ENCODE measurements at regions not wholly inside any gene's neighbourhood (a gene's known extent, or its start where the extent isn't known, plus 50 kb on each side); places are given as distances from the start of the nearest gene placed in this dataset.
"Not testable (repeated sequence)": the region's sequence is repeated elsewhere in the genome, so short reads cannot be mapped to it uniquely, and the experiment has no call there.

- no peak for DNase-seq
Measured at GRCh38 chr5:124050120-124050770, 538.3 kb downstream of the CSNK1G3 start.

- no peak for DNase-seq
Measured at GRCh38 chr5:124045412-124045811, 533.4 kb downstream of the CSNK1G3 start.

- no peak for DNase-seq
Measured at GRCh38 chr5:124044613-124045012, 532.6 kb downstream of the CSNK1G3 start.

GRCh38 chr5:124043456-124043855 lies 531.5 kb downstream of the CSNK1G3 start:
- no peak for DNase-seq

GRCh38 chr5:124040799-124041198 lies 528.8 kb downstream of the CSNK1G3 start:
- DNase-seq: no peak

- DNase-seq: no peak
Measured at GRCh38 chr5:124039410-124039809, 527.4 kb downstream of the CSNK1G3 start.

- no peak for DNase-seq
Measured at GRCh38 chr5:124036786-124037185, 524.8 kb downstream of the CSNK1G3 start.

- peak in 1 of 2 donors; percentile 29 for DNase-seq
Measured at GRCh38 chr5:124034963-124035362, 523.0 kb downstream of the CSNK1G3 start.

- no peak for DNase-seq
Measured at GRCh38 chr5:124034083-124034700, 522.2 kb downstream of the CSNK1G3 start.

GRCh38 chr5:124030043-124030491 lies 518.1 kb downstream of the CSNK1G3 start:
- DNase-seq: no peak

- DNase-seq: no peak
Measured at GRCh38 chr5:124027441-124027840, 515.5 kb downstream of the CSNK1G3 start.

GRCh38 chr5:124025306-124025845 lies 513.4 kb downstream of the CSNK1G3 start:
- no peak for DNase-seq

- no peak for DNase-seq
Measured at GRCh38 chr5:124022966-124023365, 511.0 kb downstream of the CSNK1G3 start.

GRCh38 chr5:124021776-124022175 lies 509.8 kb downstream of the CSNK1G3 start:
- no peak for DNase-seq

GRCh38 chr5:124021066-124021641 lies 509.2 kb downstream of the CSNK1G3 start:
- no peak for DNase-seq

- not testable (repeated sequence) for DNase-seq
Measured at GRCh38 chr5:124017321-124017720, 505.3 kb downstream of the CSNK1G3 start.

GRCh38 chr5:124007675-124008398 lies 495.9 kb downstream of the CSNK1G3 start:
- DNase-seq: no peak

GRCh38 chr5:124001036-124001615 lies 489.1 kb downstream of the CSNK1G3 start:
- no peak for DNase-seq

- DNase-seq: no peak
Measured at GRCh38 chr5:124000538-124000937, 488.6 kb downstream of the CSNK1G3 start.

GRCh38 chr5:123997462-123998215 lies 485.7 kb downstream of the CSNK1G3 start:
- no peak for DNase-seq

- no peak for DNase-seq
Measured at GRCh38 chr5:123997064-123997461, 485.1 kb downstream of the CSNK1G3 start.

GRCh38 chr5:123992641-123993040 lies 480.7 kb downstream of the CSNK1G3 start:
- DNase-seq: no peak
